Activated naive CD4-positive, alpha-beta T cell treated with anti-CD3 and anti-CD28 coated beads, Interleukin-2, amount 50 U/mL, for 72 hours (primary cell): ENCODE measurements at regions not wholly inside any gene's neighbourhood (a gene's known extent, or its start where the extent isn't known, plus 50 kb on each side); places are given as distances from the start of the nearest gene placed in this dataset.

Experiments
- ATAC-seq, 2 donors: fragments of 150-1000 bp; cut with Tn5 transposase; 2 replicates each; pipeline ENCODE4 v1.10.0; 2021; ENCODE audit warnings: mild to moderate bottlenecking in 2 of 2, moderate library complexity in 2 of 2
- DNase-seq, 2 donors: peaks; one replicate each; pipeline ENCODE4 v3.0.0; 2021 to 2022; ENCODE audit warnings: low spot score in 2 of 2
- H3K27ac Mint-ChIP-seq, 2 donors: one replicate each; pipeline ENCODE4 v1.8.0; 2022; ENCODE audit warnings: mild to moderate bottlenecking in 2 of 2, mixed read lengths in 2 of 2
- H3K36me3 Mint-ChIP-seq, 2 donors: one replicate each; pipeline ENCODE4 v1.8.0; 2022; ENCODE audit warnings: mixed read lengths in 2 of 2
- H3K9me3 Mint-ChIP-seq, 2 donors: one replicate each; pipeline ENCODE4 v1.8.0; 2022; ENCODE audit warnings: mixed read lengths in 2 of 2

DNA sequence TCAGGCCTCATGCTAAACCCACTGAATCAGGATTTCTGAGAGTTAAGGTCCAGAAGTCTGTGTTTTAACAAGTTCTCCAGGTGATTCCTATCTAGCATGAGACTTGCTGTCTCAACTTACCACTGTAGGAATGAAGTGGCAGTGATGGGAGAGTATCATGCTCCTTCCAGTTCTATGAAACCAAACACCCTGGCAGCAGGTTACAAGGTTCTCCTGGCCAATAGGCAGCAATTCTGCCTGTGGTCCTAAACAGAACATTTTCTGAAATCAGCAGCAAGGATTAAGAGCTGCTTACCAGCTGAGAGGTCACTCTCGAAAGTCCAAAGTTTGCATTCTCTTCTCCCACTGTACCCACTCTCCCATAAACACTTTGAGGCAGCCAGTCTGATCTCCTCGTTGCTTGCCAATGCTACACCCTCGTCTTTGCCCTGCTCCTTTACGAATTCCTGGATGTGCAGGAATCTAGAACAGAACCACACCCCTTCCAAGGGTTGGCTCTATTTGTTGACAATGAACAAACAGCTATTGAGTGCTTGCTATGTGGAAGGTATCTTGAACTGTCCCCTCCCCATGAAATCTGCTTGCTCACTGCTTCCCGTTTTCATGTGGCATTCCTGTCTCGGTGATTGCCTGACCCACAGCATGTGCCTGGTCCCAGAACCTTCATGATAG is 100.5 kb downstream of the TMEM174 start:
- DNase-seq (no peak), ATAC-seq (no peak)
- H3K27ac Mint-ChIP-seq: no peak overlapping the region
- no peaks in the 10 kb centered on the region for H3K9me3 Mint-ChIP-seq
- H3K36me3 Mint-ChIP-seq: no peaks in the 10 kb centered on the region

DNA sequence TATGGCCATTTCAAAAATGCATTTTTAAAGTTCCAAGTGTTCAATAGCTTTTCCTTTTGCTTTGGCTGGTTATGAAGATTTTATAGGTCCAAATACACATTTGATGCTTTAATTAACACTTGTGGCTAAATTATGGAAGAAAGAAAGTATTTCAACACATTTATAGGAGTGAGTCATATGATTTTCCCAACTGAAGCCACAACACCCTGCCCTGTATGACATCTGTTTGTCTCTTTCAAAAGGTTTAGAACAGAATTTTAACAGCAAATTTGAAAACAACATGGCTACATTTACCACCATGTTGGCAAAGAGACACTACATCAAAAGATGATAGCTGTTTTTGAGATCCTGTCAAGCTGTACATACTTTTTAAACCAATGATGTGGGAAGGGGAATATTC is 99.4 kb downstream of the TMEM174 start:
- Mint-ChIP-seq H3K9me3 (no peaks in the 10 kb centered on the region), H3K36me3 (no peaks in the 10 kb centered on the region), H3K27ac (no peak overlapping the region)
- DNase-seq (no peak), ATAC-seq (no peak)

DNA sequence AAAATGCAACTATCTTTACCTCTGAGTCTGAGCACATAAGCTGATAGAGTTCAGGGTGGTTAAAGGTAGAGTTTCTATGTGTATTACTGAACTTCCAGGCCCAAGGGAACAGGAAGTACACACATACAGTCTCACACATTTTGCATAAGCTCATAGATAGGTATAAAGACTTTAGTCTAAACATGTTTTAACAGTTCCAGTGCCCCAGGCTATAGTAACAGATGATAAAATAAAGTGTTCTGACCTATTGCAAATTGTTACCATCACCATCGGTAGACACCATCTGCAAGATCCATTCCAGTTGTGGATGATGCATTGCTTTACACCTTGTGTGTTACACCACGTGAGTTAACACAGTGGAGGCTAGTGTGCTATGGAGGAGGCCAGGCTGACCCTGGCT is 95.8 kb downstream of the TMEM174 start:
- Mint-ChIP-seq H3K27ac (no peak overlapping the region), H3K36me3 (no peaks in the 10 kb centered on the region), H3K9me3 (no peaks in the 10 kb centered on the region)
- ATAC-seq: no peak
- DNase-seq: no peak

GRCh38 chr5:73267766-73268435 is 94.9 kb downstream of the TMEM174 start:
- ATAC-seq (no peak), DNase-seq (no peak)
- Mint-ChIP-seq H3K9me3 (no peaks in the 10 kb centered on the region), H3K27ac (no peak overlapping the region), H3K36me3 (no peaks in the 10 kb centered on the region)

DNA sequence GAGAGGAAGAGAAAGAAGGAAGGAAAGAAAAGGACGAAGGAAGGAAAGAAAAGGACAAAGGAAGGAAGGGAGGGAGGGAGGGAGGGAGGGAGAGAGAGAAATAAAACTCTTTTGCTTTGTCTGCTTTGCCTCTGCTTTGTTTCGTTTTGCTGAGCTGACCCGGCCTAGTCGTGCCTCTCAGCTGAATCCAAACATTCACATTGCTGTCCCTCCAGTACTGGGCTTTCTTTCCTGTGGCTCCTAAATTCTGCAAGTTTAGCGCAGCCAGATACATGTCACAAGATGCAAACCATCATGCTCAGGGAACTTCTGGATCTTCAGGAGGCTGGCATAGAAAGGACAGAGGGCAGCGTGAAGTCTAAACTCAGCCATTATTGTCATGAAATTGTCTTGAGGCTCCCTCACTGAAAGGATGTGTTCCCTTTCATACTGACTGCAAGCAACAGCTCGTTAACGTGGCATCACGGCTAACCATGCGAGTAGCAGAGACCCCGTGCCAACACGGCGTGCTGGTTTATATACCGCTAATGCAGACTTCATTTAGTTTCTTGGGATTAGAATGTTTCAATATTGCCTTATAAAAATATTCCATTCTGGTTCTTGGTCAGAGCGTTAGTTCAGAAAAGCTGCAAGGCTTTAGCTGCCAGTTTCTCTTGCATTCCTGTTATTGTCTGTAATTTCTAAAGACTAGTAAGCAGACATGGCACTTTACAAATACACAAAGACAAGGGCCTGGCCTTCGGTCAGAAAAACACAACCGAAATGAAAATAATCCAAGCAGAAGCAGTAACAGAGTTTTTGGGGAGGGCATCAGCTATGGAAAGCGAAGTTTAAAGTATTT is 94.2 kb downstream of the TMEM174 start:
- Mint-ChIP-seq H3K9me3 (no peaks in the 10 kb centered on the region), H3K27ac (no peak overlapping the region), H3K36me3 (no peaks in the 10 kb centered on the region)
- no peak for ATAC-seq
- DNase-seq: no peak

- Mint-ChIP-seq H3K36me3 (no peaks in the 10 kb centered on the region), H3K27ac (no peak overlapping the region)
- ATAC-seq: no peak
Measured at GRCh38 chr5:73266176-73266738, 93.3 kb downstream of the TMEM174 start.

DNA sequence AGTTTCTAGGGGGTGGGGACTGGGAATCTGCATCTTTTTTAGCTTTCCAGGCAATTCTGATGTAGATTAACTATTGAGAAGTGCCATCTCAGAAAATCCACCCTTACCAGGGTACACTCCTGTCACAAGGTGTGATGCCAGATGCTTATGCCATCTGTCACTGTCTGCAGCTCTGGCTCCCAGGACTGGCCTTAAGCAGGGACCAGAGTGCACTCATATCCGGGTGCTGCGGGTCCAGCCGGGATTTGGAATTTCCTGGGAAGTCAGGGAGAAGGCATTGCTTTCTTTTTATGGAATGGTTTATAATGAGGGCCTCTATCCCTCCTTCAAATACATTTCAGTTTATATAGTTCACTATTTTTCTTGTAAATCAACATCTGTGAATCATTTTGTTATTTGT is 92.6 kb downstream of the TMEM174 start:
- Mint-ChIP-seq H3K36me3 (no peaks in the 10 kb centered on the region), H3K9me3 (no peaks in the 10 kb centered on the region), H3K27ac (no peak overlapping the region)
- ATAC-seq (no peak), DNase-seq (no peak)

More at GRCh38 chr5:73266176-73266738, 93.3 kb downstream of the TMEM174 start:
- no peak for DNase-seq
- H3K9me3 Mint-ChIP-seq: no peaks in the 10 kb centered on the region

DNA sequence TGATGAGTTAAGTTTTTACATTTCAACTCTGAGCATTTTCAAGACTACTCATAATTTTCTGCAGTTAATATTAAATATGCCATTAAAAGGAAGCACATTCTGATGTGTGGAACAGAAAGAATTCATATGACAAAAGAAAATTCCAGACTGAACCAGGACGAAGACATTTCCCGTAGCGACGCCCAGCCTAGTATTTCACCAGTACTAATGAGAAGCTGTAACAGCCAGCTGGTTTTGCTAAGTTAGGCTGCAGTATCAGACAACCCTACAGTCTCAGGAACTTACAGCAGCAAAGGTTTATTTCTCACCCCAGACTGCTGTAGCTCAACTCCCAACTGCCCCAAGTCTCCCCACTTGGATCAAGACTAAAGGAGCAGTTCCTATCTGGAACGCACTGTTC is 91.6 kb downstream of the TMEM174 start:
- ATAC-seq (no peak), DNase-seq (no peak)
- Mint-ChIP-seq H3K36me3 (no peaks in the 10 kb centered on the region), H3K27ac (no peak overlapping the region), H3K9me3 (no peaks in the 10 kb centered on the region)

DNA sequence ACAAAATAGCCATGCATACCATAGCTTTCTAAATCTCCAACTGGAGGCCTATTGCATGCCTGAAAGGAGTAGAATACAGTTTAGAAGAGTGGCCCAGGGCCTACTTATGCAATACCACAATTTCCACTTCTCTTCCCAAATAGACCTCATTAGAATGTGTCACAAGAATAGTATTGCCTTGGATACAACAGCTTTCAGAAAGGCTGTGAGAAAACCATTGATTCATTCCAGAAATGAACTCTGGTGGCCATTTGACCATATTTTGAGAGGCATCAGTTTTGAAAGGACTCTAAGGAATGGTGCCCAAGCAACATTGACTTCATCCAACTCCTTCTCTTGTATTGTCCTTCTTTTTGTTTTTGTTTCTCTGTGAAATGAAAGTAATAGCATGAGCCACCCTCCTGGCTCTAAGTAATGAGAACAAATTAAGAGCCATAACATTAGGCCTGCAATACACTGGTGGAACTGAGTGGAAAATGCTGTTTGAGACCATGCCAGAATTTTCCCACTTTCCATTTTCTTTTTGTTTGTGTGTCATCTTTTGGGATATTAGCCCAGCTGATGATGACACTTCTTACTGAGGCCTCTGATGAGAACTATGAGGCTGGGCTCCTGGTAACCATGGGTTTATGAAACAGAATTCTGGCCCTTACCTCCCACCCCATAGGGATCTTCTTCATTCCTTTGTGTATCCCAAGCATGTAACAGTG is 90.2 kb downstream of the TMEM174 start:
- ATAC-seq (no peak), DNase-seq (no peak)
- H3K9me3 Mint-ChIP-seq: no peaks in the 10 kb centered on the region
- H3K36me3 Mint-ChIP-seq: peaks cover 0 to 4% of the 10 kb centered on the region in 2 donors
- no peak overlapping the region for H3K27ac Mint-ChIP-seq

DNA sequence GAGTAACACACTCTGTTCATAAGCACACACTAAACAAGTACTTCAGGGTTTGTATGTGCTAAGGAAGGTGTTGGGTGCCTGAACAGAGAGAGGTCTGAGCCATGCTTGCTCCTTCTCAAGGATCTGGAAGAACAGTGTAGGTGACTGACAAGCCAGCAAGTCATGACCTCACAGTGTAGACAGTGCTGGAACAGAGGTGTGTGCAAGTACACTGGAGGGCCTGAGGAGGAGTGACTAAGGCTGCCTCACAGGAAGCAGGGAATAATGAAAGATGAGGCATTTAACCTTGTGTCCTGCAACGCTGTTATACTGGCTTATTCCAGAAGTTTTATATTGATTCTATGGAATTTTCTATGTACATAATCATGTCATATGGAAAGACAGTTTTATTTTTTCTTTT is 83.9 kb downstream of the TMEM174 start:
- H3K27ac Mint-ChIP-seq: no peak overlapping the region
- no peaks in the 10 kb centered on the region for H3K9me3 Mint-ChIP-seq
- ATAC-seq (no peak), DNase-seq (no peak)
- peaks cover 0 to 15% of the 10 kb centered on the region in 2 donors for H3K36me3 Mint-ChIP-seq

GRCh38 chr5:73256462-73256861 is 83.5 kb downstream of the TMEM174 start:
- Mint-ChIP-seq H3K36me3 (peaks cover 0 to 15% of the 10 kb centered on the region in 2 donors), H3K9me3 (no peaks in the 10 kb centered on the region), H3K27ac (no peak overlapping the region)
- ATAC-seq (no peak), DNase-seq (no peak)

DNA sequence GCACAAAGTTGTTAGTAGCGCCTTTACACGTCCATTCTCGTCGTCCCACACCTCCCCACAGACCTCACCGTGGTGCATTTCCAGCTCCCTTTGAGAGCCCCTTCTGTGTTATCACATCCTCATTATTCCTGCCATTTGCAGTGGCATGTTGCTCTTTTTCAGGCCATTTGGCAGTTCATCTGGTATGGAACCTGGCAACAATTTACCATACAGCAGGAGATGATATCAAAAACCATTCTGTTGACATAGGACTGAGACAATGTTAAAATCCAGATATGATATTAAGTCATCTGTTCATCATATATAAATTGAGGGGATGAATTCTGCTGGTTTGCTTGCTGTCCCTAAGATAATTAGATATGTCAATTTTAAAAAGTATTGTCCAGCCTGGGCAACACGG is 83.0 kb downstream of the TMEM174 start:
- peaks cover 0 to 15% of the 10 kb centered on the region in 2 donors for H3K36me3 Mint-ChIP-seq
- ATAC-seq: no peak
- no peaks in the 10 kb centered on the region for H3K9me3 Mint-ChIP-seq
- no peak overlapping the region for H3K27ac Mint-ChIP-seq
- DNase-seq: no peak

- peaks cover 0 to 15% of the 10 kb centered on the region in 2 donors for H3K36me3 Mint-ChIP-seq
- ATAC-seq: no peak
- no peak for DNase-seq
- H3K9me3 Mint-ChIP-seq: no peaks in the 10 kb centered on the region
- no peak overlapping the region for H3K27ac Mint-ChIP-seq
Measured at GRCh38 chr5:73254642-73255041, 81.6 kb downstream of the TMEM174 start.

DNA sequence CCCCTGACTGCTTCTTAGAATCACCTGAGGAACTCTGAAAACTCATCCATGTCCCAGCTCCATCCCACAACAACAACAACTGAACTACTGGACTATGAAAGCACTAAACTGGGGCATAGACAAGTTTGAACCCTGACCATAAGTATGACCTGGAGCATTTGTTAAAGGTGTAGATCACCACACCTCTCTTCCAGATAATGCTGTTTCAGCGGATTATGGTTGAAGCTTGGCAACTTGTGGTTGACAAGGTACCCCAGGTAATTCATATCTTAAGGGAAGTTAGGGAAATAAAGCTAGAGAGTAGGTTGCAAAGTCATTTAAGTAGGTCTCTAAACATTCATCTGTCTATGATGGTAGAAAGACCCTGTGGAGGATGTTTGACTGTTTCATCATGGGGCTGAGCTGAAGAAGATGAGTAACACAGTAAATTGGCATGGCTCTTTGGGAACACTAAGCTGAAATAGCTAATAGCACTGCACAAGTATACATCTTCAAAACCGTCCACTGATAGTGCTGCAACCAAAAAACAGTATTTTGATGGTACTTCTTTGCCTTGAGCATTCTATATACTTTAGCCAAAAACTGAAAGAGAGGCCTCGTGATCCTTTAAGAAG is 80.2 kb downstream of the TMEM174 start:
- DNase-seq: no peak
- Mint-ChIP-seq H3K9me3 (no peaks in the 10 kb centered on the region), H3K27ac (no peak overlapping the region), H3K36me3 (peaks cover 0 to 11% of the 10 kb centered on the region in 2 donors)
- no peak for ATAC-seq

GRCh38 chr5:73250645-73251044 is 77.7 kb downstream of the TMEM174 start:
- H3K36me3 Mint-ChIP-seq: peaks cover 0 to 11% of the 10 kb centered on the region in 2 donors
- H3K27ac Mint-ChIP-seq: no peak overlapping the region
- DNase-seq (no peak), ATAC-seq (no peak)
- H3K9me3 Mint-ChIP-seq: no peaks in the 10 kb centered on the region

DNA sequence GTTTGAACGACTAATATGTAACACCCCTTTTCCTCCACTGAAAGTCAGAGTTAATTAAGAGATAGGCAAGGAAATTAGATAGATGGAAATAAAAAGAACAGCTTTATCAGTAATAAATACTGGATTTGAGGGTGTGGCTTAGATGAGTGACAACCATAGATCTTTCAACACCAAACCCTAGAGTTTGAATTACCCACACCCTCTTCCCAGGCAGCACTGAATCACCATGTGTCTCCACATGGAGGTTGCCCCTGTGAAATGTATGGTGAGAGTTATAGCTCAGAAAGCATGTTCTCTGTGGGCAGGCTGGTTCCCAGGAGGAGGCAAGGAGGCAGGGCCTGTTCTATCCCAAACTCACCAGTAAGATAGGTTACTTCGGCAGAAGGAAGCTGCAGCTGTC is 69.7 kb downstream of the TMEM174 start:
- Mint-ChIP-seq H3K9me3 (no peaks in the 10 kb centered on the region), H3K36me3 (no peaks in the 10 kb centered on the region), H3K27ac (no peak overlapping the region)
- no peak for ATAC-seq
- no peak for DNase-seq
